Fibroblast of skin of abdomen (primary cell): ENCODE measurements at regions not wholly inside any gene's neighbourhood (a gene's known extent, or its start where the extent isn't known, plus 50 kb on each side); places are given as distances from the start of the nearest gene placed in this dataset.

Experiments used
- DNase-seq: peaks from one replicate; pipeline ENCODE4 v3.0.0-alpha.2; 2013

DNA sequence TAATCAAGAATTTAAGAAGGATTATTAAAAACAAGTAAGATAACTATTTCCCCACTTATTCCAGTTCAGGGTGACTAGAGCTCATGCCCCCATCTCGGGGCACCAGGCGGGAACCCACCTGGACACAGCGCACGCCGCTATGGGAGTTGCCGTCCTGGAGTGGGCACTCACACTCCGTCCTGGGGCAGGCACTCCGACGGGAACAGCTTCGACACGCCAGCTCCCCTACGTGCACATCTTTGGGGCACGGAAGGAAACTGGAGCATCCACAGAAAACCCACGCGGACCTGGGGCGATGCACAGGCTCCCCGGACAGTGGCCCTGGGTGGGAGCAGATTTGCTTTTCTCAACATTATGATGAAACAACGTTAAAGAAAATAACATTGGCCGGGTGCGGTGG, 52.0 kb upstream of the GATA5 start:
- no peak for DNase-seq

DNA sequence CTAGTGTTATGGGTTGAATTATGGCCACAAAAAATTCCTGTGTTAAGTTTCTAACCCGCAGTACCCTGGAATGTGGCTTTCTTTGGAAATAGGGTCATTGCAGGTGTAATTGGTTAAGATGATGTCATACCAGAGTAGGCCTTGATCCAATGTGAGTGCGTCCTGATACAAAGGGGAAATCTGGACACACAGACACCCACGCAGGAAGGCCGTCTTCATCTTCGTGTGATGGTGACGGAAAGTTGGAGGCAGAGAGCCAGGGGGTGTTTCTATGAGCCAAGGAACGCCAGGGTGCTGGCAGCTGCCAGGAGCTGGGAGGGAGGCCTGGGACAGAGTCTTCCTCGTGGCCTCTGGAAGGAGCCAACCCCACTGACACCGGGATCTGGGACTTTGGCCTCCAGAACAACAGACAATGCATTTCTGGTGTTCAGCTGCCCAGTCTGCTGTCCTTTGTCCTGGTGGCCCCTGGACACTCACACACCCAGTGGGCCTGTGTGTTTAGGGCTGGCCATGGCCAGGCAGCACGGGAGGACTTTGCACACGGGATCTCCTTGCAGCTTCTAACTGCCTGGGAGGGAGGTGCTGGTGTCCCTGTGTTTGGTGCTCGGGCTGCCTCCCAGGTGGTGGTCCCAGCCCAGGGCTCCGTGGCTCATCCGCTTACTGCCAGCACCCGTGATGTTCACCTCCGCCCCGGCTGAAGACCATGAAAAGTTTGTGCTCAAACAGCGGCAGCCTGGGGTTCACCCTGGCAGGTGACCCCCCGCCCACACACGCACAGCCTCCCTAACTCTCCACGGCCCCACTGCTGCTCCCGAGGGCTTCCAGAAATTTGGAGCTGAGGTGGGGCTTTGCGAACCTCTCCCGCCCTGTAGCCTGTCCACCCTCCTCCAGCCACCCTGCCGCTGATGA, 53.4 kb upstream of the GATA5 start:
- DNase-seq, result no peak

DNA sequence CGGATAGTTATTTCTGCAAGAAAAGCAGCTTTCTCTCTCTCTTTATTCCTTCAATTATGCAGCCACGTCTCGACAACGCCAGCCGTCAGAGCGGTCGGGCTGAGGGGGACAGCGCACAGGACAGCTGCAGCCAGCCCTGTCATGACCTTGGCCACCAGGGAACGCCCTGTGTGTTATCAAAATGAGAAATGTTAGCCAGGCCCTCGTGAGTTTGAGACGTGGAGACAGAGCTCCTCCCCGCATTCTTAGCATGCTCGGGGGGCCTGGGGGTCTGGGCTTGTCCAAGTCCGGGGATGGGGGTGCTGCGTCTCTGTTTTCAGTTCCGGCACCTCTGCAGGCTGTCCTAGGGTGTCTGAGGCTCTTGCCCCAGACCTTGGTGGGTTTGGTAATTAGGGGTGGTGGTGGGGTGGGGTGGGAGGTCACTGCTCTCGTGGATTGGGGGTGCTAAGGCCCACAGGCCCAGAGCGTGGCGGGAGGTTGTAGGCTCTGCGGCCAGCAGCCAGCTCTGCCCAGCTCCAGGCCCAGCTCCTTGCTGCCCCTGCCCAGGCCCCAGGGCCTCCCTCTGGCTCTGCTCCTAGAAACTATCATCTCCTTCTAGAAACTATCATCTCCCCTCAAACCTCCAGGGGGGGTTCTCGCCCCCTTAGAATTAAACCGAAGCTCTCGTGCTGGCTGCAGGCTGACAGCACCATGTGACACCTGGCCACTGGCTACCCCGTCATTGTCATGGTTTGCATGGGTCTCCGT, 54.3 kb upstream of the GATA5 start:
- no peak for DNase-seq

DNA sequence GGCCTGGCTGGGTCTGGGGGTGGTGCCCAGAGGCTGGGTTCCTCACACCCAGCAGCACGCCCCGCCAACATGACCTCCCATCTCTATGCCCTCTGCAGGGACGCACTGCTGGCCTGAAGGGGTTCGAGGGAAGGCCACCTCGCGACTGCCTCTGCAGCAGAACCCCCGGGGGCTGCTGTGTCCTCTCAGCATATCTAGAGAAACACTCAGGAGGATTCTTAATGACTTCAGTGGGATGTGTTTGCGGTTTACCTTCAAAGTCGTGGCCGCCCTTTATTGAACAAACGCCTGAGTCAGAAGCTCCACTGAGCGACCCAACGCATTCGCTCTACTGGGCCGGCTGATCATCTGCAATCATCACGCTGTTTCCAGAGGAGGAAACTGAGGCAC, 54.8 kb upstream of the GATA5 start:
- no peak for DNase-seq

DNA sequence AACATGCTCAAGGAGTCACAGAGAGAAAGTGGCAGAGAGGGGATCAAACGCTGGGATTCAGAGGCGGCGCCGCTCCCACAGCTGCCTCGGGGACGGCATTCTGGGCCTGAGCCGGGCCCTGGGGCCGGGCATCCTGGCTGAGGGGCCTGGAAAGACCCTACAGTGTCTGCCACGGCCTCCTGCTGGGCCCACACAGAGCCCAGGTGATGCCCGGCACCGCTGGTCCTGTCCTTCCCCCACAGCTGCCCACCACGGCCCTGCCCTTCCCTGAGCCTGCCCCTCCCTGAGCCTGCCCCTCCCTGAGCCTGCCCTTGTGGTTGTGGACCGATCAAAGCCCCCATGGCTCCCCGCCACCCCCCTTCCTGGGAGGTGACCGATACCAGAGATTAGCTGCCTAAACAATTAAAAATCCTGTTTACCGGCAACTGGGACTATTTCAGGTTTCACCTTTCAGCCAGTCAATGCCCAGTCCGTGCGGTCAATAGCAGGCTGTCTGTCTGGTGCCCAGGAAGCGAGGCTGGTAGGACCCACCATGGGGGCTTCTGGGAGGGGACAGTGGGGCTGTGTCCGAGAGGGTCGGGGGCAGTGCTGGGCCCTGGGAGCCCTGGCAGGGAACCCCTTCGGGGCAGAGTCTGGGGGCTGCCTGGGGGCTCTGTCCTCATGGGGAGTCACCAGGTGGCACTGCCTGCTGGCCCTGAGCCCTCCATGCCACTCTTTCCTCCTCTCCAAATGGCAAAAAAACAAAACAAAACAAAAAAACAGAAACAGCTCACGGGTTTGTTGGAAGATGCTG, 55.4 kb upstream of the GATA5 start:
- no peak for DNase-seq

DNA sequence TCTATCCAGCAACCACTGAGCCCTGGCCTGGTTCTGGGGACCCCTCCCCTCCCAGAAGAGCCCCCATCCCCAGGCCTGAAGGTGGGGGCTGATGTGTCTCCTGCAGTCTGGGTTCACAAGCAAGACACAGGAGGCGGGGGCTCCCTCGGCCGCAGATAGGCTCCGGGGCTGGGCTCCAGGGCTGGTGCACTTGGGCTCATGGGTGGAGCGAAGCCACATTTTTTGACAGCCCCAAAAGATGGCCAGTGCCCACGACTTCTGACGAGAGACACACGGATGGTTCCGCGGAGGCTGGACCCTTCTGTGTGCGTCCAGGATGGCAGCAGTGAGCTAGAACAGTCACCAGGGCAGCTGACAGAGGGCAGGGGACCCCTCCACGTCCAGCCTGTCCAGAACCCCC, 57.1 kb upstream of the GATA5 start:
- no peak for DNase-seq

DNA sequence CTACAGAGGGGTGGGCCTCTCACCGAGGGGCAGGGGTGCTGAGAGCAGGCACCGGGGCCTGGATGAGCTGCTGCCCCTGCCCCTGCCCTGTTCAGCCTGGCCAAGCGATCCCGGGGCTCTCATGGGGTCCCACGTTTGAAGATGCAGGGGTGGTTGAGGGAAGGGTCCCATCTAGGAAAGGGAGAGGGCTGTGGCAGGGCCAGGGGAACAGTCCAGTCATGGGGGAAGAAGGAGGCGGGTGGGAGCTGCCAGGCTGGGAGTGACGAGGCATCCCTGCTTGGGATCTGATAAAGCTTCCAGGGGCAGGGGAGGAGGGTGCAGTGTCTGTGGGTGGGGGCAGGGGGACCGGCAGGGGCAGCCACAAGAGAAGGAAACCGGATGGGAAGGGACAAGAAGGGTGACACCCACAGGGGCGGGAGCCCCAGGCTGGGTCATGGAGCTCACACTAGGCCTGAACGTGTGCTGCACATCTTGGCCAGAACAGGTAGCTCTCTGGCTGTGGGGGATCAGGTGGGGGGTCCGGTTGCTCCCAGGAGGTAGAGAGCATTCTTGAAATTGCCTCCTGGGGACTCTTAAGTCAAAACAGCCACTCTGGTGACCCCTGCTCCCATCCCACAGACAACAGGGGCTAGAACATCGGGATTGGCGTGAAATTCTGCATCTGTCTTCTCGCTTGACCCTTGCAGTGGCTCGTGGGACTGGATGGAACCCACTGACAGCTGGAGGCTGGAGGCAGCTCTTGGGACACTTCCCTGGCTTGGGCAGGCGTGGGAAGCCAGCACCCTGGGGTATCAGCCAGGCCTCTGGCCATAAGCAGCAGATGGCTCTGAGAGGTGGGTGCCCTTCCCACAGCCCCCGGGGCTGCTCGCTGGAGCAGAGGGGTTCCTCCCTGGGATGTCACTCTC, 58.0 kb upstream of the GATA5 start:
- DNase-seq, result no peak

DNA sequence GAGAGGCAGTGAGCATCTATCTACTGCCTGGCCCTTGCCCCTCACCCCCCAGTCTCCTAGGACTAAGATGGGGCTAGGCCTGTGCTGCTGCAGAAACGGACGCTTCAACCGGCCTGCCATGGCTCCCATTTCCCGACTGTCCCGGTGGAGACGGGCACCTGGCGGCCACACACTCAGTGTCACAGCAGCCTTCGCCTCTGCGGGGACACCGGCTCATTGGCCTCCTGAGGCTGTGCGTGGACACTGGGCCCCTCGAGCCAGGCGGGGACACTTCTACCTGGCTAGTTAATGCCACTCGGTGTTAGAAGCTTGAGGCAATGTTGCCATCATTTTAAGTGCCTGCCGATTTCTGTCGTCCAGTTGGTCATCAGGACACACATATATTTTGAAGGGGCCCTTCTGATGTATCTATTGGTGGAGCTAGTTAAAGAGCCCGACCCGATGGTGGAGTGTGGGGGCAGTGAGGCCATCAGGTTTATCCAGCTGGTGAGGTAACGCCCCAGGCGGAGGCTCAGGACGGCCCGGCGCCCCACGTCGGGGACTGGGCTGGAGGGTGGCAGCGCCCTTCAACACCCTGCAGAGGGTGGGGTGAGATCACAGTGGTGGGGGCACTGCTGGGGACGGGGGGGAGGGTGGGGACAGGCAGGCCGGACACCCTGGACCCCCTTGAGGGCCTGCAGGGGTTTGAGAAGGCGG, 58.9 kb upstream of the GATA5 start:
- no peak for DNase-seq

DNA sequence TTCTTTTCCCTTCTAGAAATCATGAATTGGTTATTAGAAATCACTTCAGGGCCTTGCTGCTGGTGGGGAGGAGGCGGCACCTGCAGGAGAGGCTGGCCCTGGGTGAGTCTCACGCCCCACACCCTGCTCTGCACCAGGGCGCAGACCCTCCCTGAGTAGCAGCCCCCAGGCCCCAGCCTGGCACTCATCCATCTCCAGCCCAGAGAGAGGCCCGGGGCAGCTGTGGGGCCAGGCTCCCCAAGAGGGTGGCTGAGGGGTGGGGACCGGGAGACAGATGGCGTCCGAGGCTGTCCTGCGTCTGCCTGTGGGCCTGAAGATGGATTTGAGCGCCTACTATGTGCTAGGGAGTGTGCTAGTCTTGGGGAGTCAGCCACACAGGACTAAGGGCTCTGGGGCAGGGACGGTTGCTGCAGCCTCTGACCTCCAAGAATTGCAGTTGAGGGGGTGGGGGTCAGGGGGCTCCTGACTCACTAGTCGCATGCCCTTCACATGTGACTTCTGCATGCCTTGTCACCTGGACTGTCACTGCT, 59.6 kb upstream of the GATA5 start:
- no peak for DNase-seq

DNA sequence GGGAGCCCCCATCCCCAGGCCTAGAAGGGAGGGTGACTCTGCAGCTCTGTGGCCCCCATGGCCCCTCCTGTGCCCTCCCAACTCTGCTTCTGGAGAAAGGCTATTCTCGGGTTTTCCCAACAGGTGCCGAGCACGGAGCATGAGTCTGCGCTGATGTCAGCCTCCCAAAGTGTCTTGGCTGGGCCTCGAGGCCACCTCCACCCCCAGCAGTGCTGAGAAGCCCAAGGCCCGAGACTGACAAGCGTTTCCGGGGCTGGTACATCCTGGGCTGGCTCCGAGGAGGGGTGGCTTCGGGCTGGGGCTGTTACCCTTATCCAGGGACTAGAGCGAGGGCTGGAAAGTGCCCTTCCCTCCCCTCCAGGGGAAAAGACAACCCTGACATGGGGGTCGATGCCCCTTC, 60.2 kb upstream of the GATA5 start:
- DNase-seq, result no peak

DNA sequence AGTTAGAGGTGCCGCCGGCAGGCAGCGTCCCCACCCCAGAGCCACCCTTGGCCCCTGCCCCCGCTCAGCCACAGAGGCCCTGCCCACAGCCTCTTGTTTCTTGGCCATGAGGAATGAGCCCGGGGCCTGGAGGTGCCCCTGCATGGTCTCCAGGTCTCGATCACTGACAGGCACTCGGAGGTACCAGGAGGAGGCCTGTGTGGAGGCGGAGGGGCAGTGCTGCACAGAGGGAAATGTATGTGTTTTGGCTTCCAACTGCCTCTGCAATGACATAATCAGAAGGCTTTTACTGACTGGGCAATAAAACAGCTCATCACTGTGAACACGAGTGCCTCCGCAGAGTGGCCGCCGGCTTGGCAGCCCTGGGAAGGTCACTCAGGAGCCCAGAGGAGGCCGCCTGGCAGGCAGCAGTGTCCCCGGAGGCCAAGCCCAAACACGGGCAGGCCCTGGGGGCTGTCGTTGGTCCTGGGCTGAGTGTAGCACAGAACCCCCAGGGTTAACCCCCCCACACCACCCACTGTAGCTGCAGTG, 61.1 kb upstream of the GATA5 start:
- DNase-seq, result no peak

DNA sequence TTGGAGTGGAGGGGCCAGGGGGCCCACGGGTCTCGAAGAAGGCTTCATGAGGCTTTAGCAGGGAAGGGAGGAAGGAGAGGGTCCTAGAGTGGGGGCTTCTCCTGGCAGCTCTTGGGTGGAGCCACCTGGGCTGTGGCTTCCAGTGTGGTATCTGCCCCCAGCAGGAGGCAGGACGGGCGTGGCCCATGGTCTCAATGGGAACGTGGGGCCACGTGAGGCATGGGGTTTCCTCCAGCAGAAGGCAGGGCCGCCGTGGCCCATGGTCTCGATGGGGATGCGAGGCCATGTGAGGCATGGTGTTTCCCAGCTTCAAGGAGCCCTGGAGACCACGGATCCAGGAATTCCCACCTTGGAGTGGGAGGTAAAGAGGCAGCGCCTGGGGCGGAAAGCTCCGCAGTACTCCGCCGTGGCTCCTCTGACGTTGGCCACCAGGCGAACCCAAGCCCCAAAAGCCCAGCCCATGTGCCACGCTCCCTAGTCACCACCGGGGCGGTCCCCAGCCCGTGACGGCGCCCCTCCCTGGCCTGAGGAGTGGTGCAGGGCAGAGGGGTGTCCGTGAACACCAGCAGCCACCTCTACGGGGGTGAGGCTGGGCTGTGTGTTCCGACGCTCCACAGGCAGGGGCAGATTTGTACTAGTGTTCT, 62.0 kb upstream of the GATA5 start:
- DNase-seq, result no peak

DNA sequence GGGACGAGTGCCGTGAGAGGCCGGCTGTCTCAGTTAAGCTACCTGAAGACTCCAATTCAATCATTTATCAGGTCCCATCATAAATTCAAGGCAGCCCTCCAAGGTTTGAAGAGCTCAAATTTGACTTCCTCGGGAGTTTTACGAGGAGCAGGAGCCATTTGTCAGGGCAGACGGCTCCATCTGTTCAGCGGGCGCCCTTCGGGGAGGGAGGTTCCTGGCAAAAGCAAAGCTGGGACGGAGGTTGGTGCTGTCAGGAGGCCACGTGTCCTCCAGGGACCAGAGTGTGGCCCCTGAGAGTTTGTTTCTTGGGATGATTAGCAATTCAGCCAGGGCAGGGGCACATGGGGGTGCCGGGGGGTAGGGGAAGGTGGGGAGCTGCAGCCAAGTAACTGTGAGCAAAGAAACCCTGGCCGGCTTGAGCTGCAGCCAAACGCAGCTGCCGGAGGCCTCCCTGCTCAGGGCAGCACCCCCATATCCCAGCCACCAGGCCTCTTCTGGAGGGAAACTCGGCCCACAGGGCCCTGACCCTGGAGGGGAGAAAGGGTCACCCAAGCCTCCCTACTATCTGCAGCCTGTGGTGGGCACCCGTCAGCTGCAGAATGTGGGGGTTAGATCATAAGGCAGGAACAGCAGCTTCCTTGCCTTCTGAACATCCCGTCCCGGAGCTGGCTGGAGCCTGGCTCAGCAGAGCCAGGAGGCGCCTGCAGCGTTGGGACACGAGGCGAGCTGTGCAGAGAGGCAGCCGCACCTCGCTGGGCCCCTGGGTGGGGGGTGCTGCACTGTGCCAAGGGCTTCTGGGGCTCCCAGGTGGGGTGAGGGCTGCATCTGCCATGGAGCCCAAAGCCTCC, 63.6 kb upstream of the GATA5 start:
- no peak for DNase-seq

DNA sequence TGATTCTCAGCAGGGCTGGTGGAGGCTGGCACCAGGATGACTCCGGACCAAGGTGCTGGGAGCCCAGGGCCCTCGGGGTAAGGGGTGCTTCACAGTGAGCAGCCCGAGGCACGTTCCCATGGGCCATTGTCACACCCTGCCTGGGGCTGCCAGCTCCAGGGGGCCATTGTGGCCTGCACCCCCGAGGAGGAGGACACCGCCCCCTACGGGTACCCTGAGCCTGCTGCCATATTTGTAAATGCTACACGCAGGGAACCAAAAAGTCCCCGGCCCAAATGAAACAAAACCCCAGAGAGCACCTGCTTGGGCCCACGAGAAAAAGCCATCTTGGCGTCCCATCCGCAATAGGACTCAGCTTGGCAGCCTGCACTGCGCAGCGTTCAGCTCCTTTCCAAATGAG, 64.7 kb upstream of the GATA5 start:
- DNase-seq, result no peak

DNA sequence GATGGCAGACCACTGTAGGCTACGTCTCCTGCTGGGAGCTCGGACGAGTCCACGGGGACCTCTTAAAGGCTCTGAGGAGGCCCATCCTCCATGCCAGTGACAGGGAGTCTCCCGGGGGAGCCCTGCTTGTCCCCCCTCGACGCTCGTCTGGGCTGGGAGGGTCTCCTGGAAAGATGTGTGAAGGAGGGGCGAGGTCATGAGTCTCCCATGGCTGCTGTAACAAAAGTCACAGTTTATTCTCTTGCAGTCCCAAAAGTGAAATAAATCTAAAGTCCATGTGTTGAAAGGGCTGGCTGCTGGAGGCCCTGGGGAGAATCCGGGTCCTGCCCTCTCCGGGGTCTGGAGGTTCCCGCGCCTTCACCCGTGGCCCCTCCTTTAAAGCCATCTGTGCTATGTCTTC, 67.1 kb upstream of the GATA5 start:
- no peak for DNase-seq

DNA sequence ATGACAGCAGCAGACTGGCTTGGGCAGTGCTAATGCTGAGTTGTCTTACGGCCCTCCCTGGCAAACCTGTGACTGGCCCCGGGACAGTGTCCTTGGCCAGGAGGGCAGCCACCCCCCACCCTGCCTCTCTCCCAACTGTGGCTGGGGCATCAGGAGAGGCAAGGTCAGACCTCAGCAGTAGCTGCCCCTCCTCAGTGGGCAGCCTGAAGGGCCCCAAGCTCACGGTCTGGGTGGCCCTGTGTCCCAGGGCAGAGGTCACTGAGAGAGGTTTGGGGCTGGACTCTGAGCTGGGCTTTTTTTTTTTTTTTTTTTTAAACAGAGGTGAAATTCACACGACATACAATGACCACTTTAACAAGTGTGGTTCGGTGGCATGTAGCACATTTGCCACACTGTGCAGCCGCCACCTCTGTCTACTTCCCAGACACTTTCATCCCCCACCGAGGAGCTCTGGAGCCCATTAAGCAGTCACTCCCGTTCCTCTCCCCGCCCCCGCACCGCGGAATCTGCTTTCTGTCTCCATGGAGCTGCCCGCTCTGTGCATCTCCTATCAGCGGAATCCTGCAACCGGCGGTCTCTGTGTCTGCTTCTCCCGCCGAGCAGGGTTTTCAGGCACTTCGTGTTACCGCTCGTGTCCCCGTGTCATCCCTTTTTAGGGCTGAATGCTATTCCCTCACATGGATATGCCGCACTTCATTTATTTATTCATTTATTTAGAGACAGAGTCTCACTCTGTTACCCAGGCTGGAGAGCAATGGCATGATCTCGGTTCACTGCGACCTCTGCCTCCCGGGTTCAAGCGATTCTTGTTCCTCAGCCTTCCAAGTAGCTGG, 67.9 kb upstream of the GATA5 start:
- peak; percentile 6 for DNase-seq

DNA sequence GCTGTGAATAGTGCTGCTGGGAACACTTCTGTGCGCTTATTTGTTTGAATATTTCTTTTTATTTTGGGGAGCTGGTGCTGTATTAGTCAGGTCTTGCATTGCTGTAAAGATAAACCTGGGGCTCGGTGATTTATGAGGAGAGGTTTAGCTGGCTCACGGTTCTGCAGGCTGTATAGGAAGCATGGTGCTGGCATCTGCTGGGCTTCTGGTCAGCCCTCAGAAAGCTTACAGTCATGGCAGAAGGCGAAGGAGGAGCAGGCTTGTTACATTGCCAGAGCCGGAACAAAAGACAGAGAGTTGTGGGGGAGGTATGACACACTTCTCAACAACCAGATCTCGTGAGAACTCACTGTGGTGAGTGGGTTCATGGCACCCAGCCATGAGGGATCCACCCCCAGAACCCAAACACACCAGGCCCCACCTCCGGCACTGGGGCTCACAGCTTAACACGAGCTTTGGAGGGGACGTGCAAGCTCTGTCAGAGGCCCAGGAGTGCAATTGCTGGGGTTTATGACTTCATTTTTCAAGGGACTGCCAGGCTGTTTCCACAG, 68.8 kb upstream of the GATA5 start:
- DNase-seq, result no peak

DNA sequence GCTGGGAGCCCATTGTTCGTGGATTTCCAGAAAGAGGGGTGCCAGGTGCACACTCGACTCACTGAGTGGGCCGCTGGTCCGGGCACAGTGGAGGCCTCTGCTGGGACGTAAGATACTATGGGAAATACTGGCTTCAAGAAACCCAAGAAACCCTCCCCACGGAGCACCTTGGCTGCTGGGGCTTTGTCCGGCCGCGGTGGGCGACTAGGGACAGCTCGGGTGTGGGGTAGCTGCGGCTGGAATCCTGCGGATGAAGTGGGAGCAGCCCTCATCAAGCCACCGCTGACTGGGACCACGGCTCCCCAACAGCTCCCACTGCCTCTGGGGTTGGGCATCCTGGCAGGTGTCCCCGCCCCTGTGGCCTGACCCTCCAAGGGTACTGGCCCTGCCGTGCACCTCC, 69.5 kb upstream of the GATA5 start:
- DNase-seq, result no peak
